ENCODE measurements at regions not wholly inside any gene's neighbourhood (a gene's known extent, or its start where the extent isn't known, plus 50 kb on each side); places are given as distances from the start of the nearest gene placed in this dataset.

- Mint-ChIP-seq H3K27me3 (ENCODE audit: low read depth) (no peaks in the 10 kb centered on the region), H3K27ac (no peak overlapping the region), H3K9me3 (no peaks in the 10 kb centered on the region), H3K4me1 (ENCODE audit: low read depth) (peaks cover 15% of the 10 kb centered on the region), H3K36me3 (ENCODE audit: insufficient read depth in 2 of 2) (no peaks in the 10 kb centered on the region), H3K4me3 (no peak overlapping the region)
- no peak for ATAC-seq (replicated peaks in 1 of 2)
- DNase-seq, result no peak
These were observed 78.2 kb downstream of the GPR88 start for GRCh38 chr1:100616121-100616621.

DNA sequence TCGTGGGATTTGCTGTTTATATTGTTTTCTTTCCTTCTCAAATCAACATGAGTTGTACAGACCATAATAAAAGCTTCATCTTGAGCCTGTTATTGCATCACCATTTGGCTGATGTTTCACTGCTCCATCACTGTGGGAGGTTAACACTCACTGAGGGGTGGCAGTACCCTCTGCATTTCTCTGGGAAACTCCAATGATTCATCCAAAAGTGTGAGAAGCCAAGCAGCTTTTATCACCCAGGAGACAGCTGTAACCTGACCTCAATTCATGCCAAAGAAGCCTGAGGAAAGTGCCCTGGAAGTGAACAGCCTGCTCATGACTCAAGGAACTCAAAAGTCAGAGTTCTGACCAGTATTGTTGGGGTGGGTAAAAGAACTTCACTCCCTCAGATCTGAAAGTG lies 84.1 kb downstream of the GPR88 start:
- no peak overlapping the region for H3K27ac Mint-ChIP-seq
- peak; percentile 12 to 15 for DNase-seq
- peaks cover 9% of the 10 kb centered on the region for H3K4me1 Mint-ChIP-seq (ENCODE audit: low read depth)
- H3K27me3 Mint-ChIP-seq (ENCODE audit: low read depth), result peaks cover 1% of the 10 kb centered on the region
- H3K9me3 Mint-ChIP-seq, result peaks cover 0 to under 1% of the 10 kb centered on the region in 2 donors
- H3K36me3 Mint-ChIP-seq (ENCODE audit: insufficient read depth in 2 of 2), result no peaks in the 10 kb centered on the region
- no peak overlapping the region for H3K4me3 Mint-ChIP-seq
- ATAC-seq (replicated peaks in 1 of 2), result peak; percentile 87 to 88

DNA sequence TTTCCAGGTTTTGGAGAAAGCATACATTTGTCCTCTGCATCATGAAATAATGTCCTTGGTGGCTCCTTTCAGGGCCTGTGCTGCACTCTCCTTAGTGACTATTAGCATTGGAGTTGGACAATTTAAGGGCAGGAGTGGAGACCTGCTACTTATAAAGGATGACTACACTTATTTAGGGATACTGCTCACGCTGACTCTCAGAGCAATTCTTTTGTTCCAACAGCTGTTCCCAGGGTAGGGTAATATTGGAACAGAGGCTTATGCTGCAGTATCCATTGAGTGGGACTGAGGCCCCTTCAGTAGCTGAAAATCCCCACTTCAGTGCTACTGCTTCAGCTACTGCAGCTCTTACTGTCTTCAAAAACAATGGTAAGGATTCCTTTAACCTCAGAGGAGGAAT lies 84.6 kb downstream of the GPR88 start:
- no peak for ATAC-seq (replicated peaks in 1 of 2)
- no peak overlapping the region for H3K27ac Mint-ChIP-seq
- peaks cover 6% of the 10 kb centered on the region for H3K27me3 Mint-ChIP-seq (ENCODE audit: low read depth)
- peaks cover 14% of the 10 kb centered on the region for H3K4me1 Mint-ChIP-seq (ENCODE audit: low read depth)
- DNase-seq, result no peak
- H3K36me3 Mint-ChIP-seq (ENCODE audit: insufficient read depth in 2 of 2), result no peaks in the 10 kb centered on the region
- H3K9me3 Mint-ChIP-seq, result peaks cover 0 to 3% of the 10 kb centered on the region in 2 donors
- H3K4me3 Mint-ChIP-seq, result no peak overlapping the region

DNA sequence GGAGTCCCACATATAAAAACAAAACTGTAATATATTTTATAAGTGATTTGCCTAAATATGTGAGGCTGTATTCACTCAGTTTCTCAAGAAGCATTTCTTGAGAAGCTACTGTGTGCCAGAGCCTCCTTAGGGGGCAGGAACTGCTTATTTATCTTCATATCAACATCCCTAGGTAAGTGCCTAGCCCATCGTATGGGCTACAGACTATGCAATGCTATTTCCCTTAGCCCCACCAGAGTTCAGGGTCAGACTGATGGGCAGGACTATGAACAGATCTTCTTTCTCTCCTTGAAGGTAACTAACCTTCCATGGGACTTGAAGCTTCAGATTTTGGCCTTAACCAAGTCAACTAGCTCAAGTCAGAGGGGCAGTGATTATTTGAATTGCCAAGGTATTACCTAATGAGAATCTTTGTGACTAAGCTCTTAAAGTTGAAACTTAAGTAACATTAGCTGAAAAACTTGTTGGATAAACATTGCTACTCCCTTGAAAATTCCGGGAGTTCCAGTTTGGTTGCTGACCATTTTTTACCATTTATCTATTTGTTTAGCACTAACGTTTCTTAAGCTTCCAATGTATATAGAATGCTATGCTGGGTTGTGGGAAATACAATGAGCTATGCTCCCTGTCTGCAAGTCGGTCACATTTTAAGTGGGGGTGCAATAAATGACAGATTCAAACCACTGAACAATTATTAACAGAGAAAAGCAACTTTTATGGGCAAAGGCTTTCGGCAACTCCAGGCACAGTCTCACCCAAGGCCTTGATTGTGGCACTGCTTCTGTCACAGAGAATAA lies 85.2 kb downstream of the GPR88 start:
- ATAC-seq (replicated peaks in 1 of 2) (no peak), DNase-seq (no peak)
- Mint-ChIP-seq H3K4me3 (no peak overlapping the region), H3K9me3 (peaks cover 0 to 3% of the 10 kb centered on the region in 2 donors), H3K27ac (no peak overlapping the region), H3K27me3 (ENCODE audit: low read depth) (peaks cover 6% of the 10 kb centered on the region), H3K4me1 (ENCODE audit: low read depth) (peaks cover 14% of the 10 kb centered on the region), H3K36me3 (ENCODE audit: insufficient read depth in 2 of 2) (no peaks in the 10 kb centered on the region)

DNA sequence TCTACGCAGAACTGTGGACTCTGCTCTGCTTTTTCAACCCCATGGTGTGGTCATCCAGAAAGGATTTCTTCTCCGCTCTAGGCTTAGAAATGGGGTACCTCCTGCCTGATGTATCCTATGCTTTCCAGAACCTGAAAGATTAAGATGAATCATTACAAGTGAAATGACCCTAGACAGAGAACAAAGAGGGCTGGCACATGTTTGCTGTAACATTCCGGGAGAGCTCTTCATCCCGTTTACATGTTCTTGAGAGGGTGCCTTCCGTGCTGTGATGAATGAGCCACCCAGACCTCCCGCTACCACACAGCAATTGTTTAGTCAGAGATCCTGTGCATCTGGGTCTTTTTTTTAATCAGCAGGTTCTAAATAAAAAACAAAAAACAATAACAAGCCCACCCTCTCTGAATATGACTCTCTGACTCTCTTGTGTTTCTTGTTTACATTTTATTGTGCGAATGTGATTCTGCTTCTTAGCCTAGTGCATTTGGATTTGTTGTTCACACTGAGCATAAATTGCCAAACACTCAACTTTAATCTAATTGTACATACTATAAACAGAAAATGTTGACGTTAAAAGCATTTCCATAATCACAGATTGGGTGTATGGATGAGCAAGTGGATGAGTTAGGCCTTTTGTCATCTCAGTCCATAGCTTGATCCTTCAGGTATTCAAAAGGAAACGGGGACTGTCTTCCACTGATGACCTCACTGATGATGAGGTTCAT lies 87.1 kb downstream of the GPR88 start:
- Mint-ChIP-seq H3K4me1 (ENCODE audit: low read depth) (peaks cover 14% of the 10 kb centered on the region), H3K36me3 (ENCODE audit: insufficient read depth in 2 of 2) (no peaks in the 10 kb centered on the region), H3K4me3 (no peak overlapping the region), H3K27ac (no peak overlapping the region), H3K9me3 (peaks cover 0 to 3% of the 10 kb centered on the region in 2 donors), H3K27me3 (ENCODE audit: low read depth) (peaks cover 7% of the 10 kb centered on the region)
- no peak for DNase-seq
- no peak for ATAC-seq (replicated peaks in 1 of 2)

DNA sequence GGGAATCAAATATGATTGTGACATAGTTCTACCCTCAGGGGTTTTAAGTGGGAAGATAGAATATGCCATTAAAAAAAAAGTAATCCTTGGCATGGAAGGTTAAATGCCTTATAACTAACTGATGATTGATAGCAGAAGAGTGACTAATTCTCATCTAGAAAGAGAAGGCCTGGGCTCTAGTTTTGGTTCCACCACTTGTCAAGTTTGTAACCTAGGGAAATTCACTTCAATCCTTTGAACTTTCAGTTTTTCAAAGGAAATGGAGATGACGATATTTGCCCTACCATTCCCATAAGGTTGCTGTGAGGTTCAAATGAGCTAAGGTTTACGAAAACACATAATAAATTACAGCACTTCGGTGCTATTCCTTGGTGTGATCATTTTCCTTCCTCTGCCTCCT lies 88.5 kb downstream of the GPR88 start:
- Mint-ChIP-seq H3K4me1 (ENCODE audit: low read depth) (peaks cover 23% of the 10 kb centered on the region), H3K27ac (no peak overlapping the region), H3K9me3 (peaks cover 0 to 3% of the 10 kb centered on the region in 2 donors), H3K27me3 (ENCODE audit: low read depth) (peaks cover 20% of the 10 kb centered on the region), H3K4me3 (no peak overlapping the region), H3K36me3 (ENCODE audit: insufficient read depth in 2 of 2) (no peaks in the 10 kb centered on the region)
- DNase-seq, result no peak
- ATAC-seq (replicated peaks in 1 of 2), result peak; percentile 52 to 57

- Mint-ChIP-seq H3K36me3 (ENCODE audit: insufficient read depth in 2 of 2) (no peaks in the 10 kb centered on the region), H3K4me3 (no peak overlapping the region), H3K27ac (no peak overlapping the region), H3K9me3 (peaks cover 0 to 3% of the 10 kb centered on the region in 2 donors), H3K4me1 (ENCODE audit: low read depth) (peaks cover 24% of the 10 kb centered on the region), H3K27me3 (ENCODE audit: low read depth) (peaks cover 23% of the 10 kb centered on the region)
- no peak for ATAC-seq (replicated peaks in 1 of 2)
- DNase-seq, result no peak
These were observed 89.2 kb downstream of the GPR88 start for GRCh38 chr1:100627054-100627716.

- Mint-ChIP-seq H3K4me3 (no peak overlapping the region), H3K4me1 (ENCODE audit: low read depth) (peaks cover 24% of the 10 kb centered on the region), H3K27ac (no peak overlapping the region), H3K9me3 (peaks cover 0 to 3% of the 10 kb centered on the region in 2 donors), H3K36me3 (ENCODE audit: insufficient read depth in 2 of 2) (no peaks in the 10 kb centered on the region), H3K27me3 (ENCODE audit: low read depth) (peaks cover 23% of the 10 kb centered on the region)
- ATAC-seq (replicated peaks in 1 of 2), result no peak
- no peak for DNase-seq
These were observed 90.0 kb downstream of the GPR88 start for GRCh38 chr1:100627936-100628335.

DNA sequence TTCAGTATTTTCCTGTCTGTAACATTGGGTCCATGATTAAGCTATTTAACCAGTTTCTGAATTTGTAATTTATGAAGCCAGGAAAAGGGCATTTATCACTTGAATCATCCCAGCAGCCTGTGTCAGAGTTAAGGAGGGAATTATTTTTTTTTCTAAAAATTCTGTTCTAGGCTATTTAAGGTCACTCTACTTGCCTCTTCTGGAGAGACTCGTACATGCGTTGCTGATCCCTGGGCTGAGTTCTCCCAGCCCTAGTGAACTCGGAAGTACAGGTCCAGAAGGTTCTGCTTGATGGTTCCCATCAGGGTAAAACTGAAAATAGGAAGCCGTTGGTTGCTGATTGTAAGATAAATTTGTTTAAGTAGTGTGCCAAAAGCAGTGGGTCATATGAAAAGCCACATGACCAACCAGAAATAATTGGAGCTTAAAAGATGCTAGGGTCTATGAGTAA lies 90.7 kb downstream of the GPR88 start:
- Mint-ChIP-seq H3K27ac (no peak overlapping the region), H3K36me3 (ENCODE audit: insufficient read depth in 2 of 2) (no peaks in the 10 kb centered on the region), H3K4me3 (no peak overlapping the region), H3K27me3 (ENCODE audit: low read depth) (peaks cover 23% of the 10 kb centered on the region), H3K9me3 (peaks cover 0 to 3% of the 10 kb centered on the region in 2 donors), H3K4me1 (ENCODE audit: low read depth) (peaks cover 24% of the 10 kb centered on the region)
- DNase-seq, result no peak
- ATAC-seq (replicated peaks in 1 of 2), result no peak

DNA sequence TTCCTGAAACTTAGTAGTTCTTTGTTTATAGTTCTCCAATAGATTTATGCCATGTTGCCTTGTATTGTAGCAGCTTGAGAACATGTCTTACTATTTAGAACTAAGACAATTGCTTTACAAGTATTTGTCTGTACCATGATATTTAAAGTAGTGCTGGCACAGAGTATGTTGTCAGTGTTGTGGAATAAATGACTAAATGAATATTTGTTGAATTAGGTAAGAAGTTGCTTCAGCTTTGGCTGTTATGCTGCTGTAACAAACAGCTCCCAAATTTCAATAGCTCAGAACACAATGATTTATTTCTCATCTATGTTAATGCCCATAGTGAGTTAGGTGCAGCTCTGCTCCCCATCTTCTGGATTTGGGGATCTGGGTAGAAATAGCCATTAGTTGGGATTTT lies 90.2 kb upstream of the VCAM1 start:
- Mint-ChIP-seq H3K27ac (no peak overlapping the region), H3K4me1 (ENCODE audit: low read depth) (peaks cover 24% of the 10 kb centered on the region), H3K27me3 (ENCODE audit: low read depth) (peaks cover 23% of the 10 kb centered on the region), H3K9me3 (peaks cover 0 to 3% of the 10 kb centered on the region in 2 donors), H3K4me3 (no peak overlapping the region), H3K36me3 (ENCODE audit: insufficient read depth in 2 of 2) (no peaks in the 10 kb centered on the region)
- no peak for ATAC-seq (replicated peaks in 1 of 2)
- DNase-seq, result no peak

- no peak for DNase-seq
- peaks cover 4 to 7% of the 10 kb centered on the region in 2 donors for H3K9me3 Mint-ChIP-seq
- H3K27ac Mint-ChIP-seq, result no peak overlapping the region
These were observed 88.5 kb upstream of the VCAM1 start for GRCh38 chr1:100631015-100631551.

DNA sequence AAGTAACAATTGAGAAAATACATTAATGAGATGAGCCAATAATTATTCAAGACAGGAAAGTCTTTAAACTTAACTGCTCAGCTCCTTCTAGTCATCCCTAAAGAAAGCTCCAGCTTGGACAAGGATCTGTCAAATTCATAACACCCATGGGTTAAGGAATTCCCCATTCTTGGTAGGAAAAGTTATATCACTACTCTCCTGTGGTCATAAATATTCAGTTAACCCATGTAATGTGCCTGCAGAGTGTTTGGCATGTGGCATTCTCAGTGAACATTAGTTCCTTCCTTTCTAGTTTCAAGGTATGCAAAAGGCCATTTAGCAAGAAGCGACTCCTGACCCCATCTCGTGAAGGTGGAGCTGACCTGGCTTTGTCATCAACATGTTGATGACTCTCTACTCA lies 76.7 kb upstream of the VCAM1 start:
- ATAC-seq (replicated peaks in 1 of 2), result no peak
- DNase-seq, result no peak
- no peak overlapping the region for H3K4me3 Mint-ChIP-seq
- H3K27me3 Mint-ChIP-seq (ENCODE audit: low read depth), result no peaks in the 10 kb centered on the region
- H3K4me1 Mint-ChIP-seq (ENCODE audit: low read depth), result no peaks in the 10 kb centered on the region
- H3K9me3 Mint-ChIP-seq, result peaks cover 0 to 3% of the 10 kb centered on the region in 2 donors
- H3K36me3 Mint-ChIP-seq (ENCODE audit: insufficient read depth in 2 of 2), result no peaks in the 10 kb centered on the region
- no peak overlapping the region for H3K27ac Mint-ChIP-seq

More at GRCh38 chr1:100631015-100631551, 88.5 kb upstream of the VCAM1 start:
- Mint-ChIP-seq H3K27me3 (ENCODE audit: low read depth) (peaks cover 23% of the 10 kb centered on the region), H3K4me3 (no peak overlapping the region), H3K36me3 (ENCODE audit: insufficient read depth in 2 of 2) (no peaks in the 10 kb centered on the region), H3K4me1 (ENCODE audit: low read depth) (peaks cover 24% of the 10 kb centered on the region)
- ATAC-seq (replicated peaks in 1 of 2), result peak; percentile 36 to 49
